ENCODE measurements at regions not wholly inside any gene's neighbourhood (a gene's known extent, or its start where the extent isn't known, plus 50 kb on each side); places are given as distances from the start of the nearest gene placed in this dataset.

DNA sequence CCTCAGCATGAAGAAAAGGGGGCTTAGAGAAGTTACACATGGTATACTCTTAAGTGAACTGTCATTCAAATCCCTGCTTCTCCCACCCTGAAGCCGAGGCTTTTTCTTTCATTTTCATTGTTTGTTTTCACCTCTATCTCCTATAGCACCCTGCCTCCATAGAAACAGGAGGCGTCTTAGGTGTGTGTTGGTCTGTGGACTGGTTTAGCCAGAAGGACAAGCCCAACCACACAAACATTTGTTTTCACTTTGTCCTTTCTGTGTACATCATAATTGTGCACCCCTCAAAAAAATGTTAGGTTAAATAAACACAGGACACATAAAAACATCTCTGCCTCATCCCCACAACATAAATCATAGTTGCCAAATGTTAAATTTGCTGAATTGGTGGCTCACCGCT is 73.3 kb upstream of the UBE2E2 start:
- no peaks in the 10 kb centered on the region for H3K36me3 ChIP-seq (ENCODE audit: control insufficient read depth in 1 of 2, insufficient read depth in 2 of 2, low read length in 2 of 2)
- H3K27me3 ChIP-seq (ENCODE audit: insufficient read depth, low read length), result peaks cover 11% of the 10 kb centered on the region
- H2AFZ ChIP-seq (ENCODE audit: low read depth, low read length, poor library complexity, severe bottlenecking), result no peak overlapping the region
- ChIA-PET RAD21 (ENCODE audit: low non-redundant PET in 1 of 2, low total read pairs in 2 of 2, uncharacterized antibody in 2 of 2, unreplicated experiment in 2 of 2) (no interaction called here), CTCF (no interaction called here), POLR2A (no interaction called here)
- H3K27ac ChIP-seq (ENCODE audit: low read depth, low read length), result no peak overlapping the region
- no peaks in the 10 kb centered on the region for H3K9me3 ChIP-seq (ENCODE audit: control insufficient read depth in 1 of 2, insufficient read depth in 1 of 2, low read depth in 1 of 2, low read length in 2 of 2)
- no peak overlapping the region for H3K4me3 ChIP-seq (replicated peaks in 1 of 2; ENCODE audit: low read depth in 1 of 2, low read length in 2 of 2)
- no peaks in the 10 kb centered on the region for H4K20me1 ChIP-seq (ENCODE audit: insufficient read depth)
- H3K4me1 ChIP-seq (ENCODE audit: control insufficient read depth in 1 of 2, insufficient read depth in 2 of 2, low read length in 2 of 2), result no peaks in the 10 kb centered on the region
- H3K4me2 ChIP-seq (ENCODE audit: low read length), result no peak overlapping the region
- no peak for TF ChIP-seq POLR2AphosphoS5 (IDR thresholded peaks at IDR 0.05; ENCODE audit: low read depth, low read length)
- TF ChIP-seq ELF1 (IDR thresholded peaks at IDR 0.05; ENCODE audit: borderline replicate concordance, low read depth), result no peak
- no peak for TF ChIP-seq TCF7L2 (IDR thresholded peaks at IDR 0.05; ENCODE audit: borderline replicate concordance, extremely low read depth, insufficient read depth, insufficient read length)
- no peak for TF ChIP-seq JUND (IDR thresholded peaks at IDR 0.05)
- no peak for TF ChIP-seq RAD21 (IDR thresholded peaks at IDR 0.05; ENCODE audit: low read depth)
- TF ChIP-seq, protein P1, sequence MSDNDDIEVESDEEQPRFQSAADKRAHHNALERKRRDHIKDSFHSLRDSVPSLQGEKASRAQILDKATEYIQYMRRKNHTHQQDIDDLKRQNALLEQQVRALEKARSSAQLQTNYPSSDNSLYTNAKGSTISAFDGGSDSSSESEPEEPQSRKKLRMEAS (IDR thresholded peaks at IDR 0.05), result no peak
- TF ChIP-seq POLR2A (IDR thresholded peaks at IDR 0.05; ENCODE audit: borderline replicate concordance, extremely low read depth, insufficient read depth, insufficient read length), result no peak
- TF ChIP-seq CEBPB (IDR thresholded peaks at IDR 0.05; ENCODE audit: low read depth), result no peak
- TF ChIP-seq EZH2phosphoT487 (IDR thresholded peaks at IDR 0.05; ENCODE audit: borderline replicate concordance), result no peak
- TF ChIP-seq ZFX (IDR thresholded peaks at IDR 0.05), result no peak
- no peak for TF ChIP-seq YY1 (IDR thresholded peaks at IDR 0.05; ENCODE audit: extremely low read depth, insufficient replicate concordance, low read depth, low read length)
- TF ChIP-seq SP1 (IDR thresholded peaks at IDR 0.05; ENCODE audit: low read depth), result no peak
- TF ChIP-seq SRF (IDR thresholded peaks at IDR 0.05; ENCODE audit: low read depth), result no peak
- TF ChIP-seq ZNF274 (IDR thresholded peaks at IDR 0.05; ENCODE audit: low read depth, low read length), result no peak
- TF ChIP-seq, protein P2, sequence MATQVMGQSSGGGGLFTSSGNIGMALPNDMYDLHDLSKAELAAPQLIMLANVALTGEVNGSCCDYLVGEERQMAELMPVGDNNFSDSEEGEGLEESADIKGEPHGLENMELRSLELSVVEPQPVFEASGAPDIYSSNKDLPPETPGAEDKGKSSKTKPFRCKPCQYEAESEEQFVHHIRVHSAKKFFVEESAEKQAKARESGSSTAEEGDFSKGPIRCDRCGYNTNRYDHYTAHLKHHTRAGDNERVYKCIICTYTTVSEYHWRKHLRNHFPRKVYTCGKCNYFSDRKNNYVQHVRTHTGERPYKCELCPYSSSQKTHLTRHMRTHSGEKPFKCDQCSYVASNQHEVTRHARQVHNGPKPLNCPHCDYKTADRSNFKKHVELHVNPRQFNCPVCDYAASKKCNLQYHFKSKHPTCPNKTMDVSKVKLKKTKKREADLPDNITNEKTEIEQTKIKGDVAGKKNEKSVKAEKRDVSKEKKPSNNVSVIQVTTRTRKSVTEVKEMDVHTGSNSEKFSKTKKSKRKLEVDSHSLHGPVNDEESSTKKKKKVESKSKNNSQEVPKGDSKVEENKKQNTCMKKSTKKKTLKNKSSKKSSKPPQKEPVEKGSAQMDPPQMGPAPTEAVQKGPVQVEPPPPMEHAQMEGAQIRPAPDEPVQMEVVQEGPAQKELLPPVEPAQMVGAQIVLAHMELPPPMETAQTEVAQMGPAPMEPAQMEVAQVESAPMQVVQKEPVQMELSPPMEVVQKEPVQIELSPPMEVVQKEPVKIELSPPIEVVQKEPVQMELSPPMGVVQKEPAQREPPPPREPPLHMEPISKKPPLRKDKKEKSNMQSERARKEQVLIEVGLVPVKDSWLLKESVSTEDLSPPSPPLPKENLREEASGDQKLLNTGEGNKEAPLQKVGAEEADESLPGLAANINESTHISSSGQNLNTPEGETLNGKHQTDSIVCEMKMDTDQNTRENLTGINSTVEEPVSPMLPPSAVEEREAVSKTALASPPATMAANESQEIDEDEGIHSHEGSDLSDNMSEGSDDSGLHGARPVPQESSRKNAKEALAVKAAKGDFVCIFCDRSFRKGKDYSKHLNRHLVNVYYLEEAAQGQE (IDR thresholded peaks at IDR 0.05; ENCODE audit: low read depth), result no peak
- TF ChIP-seq, protein P3, sequence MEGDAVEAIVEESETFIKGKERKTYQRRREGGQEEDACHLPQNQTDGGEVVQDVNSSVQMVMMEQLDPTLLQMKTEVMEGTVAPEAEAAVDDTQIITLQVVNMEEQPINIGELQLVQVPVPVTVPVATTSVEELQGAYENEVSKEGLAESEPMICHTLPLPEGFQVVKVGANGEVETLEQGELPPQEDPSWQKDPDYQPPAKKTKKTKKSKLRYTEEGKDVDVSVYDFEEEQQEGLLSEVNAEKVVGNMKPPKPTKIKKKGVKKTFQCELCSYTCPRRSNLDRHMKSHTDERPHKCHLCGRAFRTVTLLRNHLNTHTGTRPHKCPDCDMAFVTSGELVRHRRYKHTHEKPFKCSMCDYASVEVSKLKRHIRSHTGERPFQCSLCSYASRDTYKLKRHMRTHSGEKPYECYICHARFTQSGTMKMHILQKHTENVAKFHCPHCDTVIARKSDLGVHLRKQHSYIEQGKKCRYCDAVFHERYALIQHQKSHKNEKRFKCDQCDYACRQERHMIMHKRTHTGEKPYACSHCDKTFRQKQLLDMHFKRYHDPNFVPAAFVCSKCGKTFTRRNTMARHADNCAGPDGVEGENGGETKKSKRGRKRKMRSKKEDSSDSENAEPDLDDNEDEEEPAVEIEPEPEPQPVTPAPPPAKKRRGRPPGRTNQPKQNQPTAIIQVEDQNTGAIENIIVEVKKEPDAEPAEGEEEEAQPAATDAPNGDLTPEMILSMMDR (IDR thresholded peaks at IDR 0.05 in 2 of 3, conservative IDR thresholded peaks at IDR 0.05 in 1 of 3; ENCODE audit: borderline replicate concordance in 1 of 3, insufficient read depth in 1 of 3, low read depth in 2 of 3, low read length in 2 of 3), result no peak
- no peak for TF ChIP-seq EZH2 (IDR thresholded peaks at IDR 0.05)
- TF ChIP-seq CBX3 (IDR thresholded peaks at IDR 0.05; ENCODE audit: low read depth), result no peak
- no peak for TF ChIP-seq FOSL1 (IDR thresholded peaks at IDR 0.05; ENCODE audit: low read depth)
- no peak for TF ChIP-seq SIN3A (IDR thresholded peaks at IDR 0.05; ENCODE audit: low read depth)
- intact Hi-C loops (cut with micrococcal nuclease), result no loop called here
- no TSS peak for BruUV-seq (replicated peaks)
- H3K79me2 ChIP-seq (ENCODE audit: insufficient read depth, low read length), result no peaks in the 10 kb centered on the region
- no peaks in the 10 kb centered on the region for H3K9me2 ChIP-seq (ENCODE audit: insufficient read depth)
- no peak overlapping the region for H3K9ac ChIP-seq (ENCODE audit: low read length)
- no peak for ATAC-seq
- DNase-seq (ENCODE audit: low read depth, low spot score), result no peak
